Bronchial epithelial cell (primary cell): ENCODE measurements at regions not wholly inside any gene's neighbourhood (a gene's known extent, or its start where the extent isn't known, plus 50 kb on each side); places are given as distances from the start of the nearest gene placed in this dataset.

ENCODE experiments used
- DNase-seq: peaks from one replicate; pipeline ENCODE4 v3.0.0-alpha.2; 2010; ENCODE audit warnings: low read depth
- FAIRE-seq: peaks from 2 replicates; lab custom pipeline; 2011; peaks lifted over from hg19 to GRCh38; lab: Jason Lieb, UNC
- H3K27me3 ChIP-seq: 2 replicates; pipeline ENCODE4 v1.5.1; 2011; ENCODE audit warnings: low read length; ENCODE audit not compliant: control insufficient read depth, insufficient read depth
- H3K36me3 ChIP-seq: 2 replicates; pipeline ENCODE4 v1.5.1; 2011; ENCODE audit warnings: low read length; ENCODE audit not compliant: control insufficient read depth, insufficient read depth
- H3K4me3 ChIP-seq: 2 replicates; pipeline ENCODE4 v1.5.1; 2011; ENCODE audit warnings: mild to moderate bottlenecking, low read depth, low read length, control low read depth
- CTCF ChIP-seq: IDR thresholded peaks from 2 replicates; pipeline ENCODE4 v1.5.1; 2011; ENCODE audit warnings: mild to moderate bottlenecking, moderate library complexity, low read length, control low read depth, inconsistent platforms; ENCODE audit not compliant: insufficient read depth, severe bottlenecking

- no peak for DNase-seq
- no peak overlapping the region for H3K4me3 ChIP-seq
- TF ChIP-seq CTCF, result no peak
- H3K36me3 ChIP-seq, result no peaks in the 10 kb centered on the region
- no peak for FAIRE-seq
- no peaks in the 10 kb centered on the region for H3K27me3 ChIP-seq
Measured at GRCh38 chr6:113480616-113481015, 376.5 kb upstream of the MARCKS start.

DNA sequence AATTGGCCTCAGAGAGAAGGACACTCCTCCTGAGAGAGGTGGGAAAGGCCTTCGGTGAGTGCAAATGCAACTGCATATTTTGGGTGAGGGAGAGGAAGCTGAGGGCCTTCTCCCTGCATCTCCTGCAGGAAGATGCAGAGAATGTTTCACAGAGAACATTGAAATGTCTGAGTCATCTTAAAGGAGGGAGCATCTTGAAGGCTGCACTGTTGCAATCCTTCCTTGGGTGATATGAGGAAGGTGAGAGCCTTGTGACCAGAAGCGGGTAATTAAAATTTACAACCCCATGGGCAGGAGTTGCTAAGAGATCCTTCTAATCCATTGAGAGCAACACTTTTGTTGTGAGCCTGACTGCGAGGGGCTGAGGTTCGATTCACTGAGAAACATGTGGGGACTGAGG lies 375.7 kb upstream of the MARCKS start:
- DNase-seq, result peak; percentile 33
- no peaks in the 10 kb centered on the region for H3K27me3 ChIP-seq
- FAIRE-seq, result no peak
- H3K36me3 ChIP-seq, result no peaks in the 10 kb centered on the region
- H3K4me3 ChIP-seq, result no peak overlapping the region
- TF ChIP-seq CTCF, result no peak

DNA sequence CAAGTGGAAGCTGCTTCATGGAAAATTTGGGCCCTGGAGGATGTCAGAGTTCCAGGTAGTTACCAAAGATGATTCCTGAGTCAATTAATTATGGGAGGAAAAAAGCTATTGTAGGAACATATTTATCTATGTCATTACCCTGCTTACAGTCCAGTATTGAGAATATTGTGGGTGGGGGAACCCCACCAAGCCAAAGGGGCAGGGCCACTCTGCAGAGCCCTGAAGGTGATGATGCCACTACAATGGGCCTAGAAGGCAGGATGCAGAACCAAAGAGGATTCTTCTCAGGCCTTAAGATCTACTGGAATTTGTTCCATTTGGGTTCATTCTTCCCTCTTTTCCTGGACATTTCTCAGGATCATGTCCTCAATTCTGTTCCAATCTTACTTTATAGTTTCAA lies 375.2 kb upstream of the MARCKS start:
- no peak overlapping the region for H3K4me3 ChIP-seq
- no peak for FAIRE-seq
- DNase-seq, result no peak
- TF ChIP-seq CTCF, result no peak
- H3K27me3 ChIP-seq, result no peaks in the 10 kb centered on the region
- no peaks in the 10 kb centered on the region for H3K36me3 ChIP-seq

- no peak for FAIRE-seq
- Histone ChIP-seq H3K27me3 (no peaks in the 10 kb centered on the region), H3K36me3 (no peaks in the 10 kb centered on the region), H3K4me3 (no peak overlapping the region)
- TF ChIP-seq CTCF, result no peak
- no peak for DNase-seq
Measured at GRCh38 chr6:113482771-113483170, 374.4 kb upstream of the MARCKS start.

DNA sequence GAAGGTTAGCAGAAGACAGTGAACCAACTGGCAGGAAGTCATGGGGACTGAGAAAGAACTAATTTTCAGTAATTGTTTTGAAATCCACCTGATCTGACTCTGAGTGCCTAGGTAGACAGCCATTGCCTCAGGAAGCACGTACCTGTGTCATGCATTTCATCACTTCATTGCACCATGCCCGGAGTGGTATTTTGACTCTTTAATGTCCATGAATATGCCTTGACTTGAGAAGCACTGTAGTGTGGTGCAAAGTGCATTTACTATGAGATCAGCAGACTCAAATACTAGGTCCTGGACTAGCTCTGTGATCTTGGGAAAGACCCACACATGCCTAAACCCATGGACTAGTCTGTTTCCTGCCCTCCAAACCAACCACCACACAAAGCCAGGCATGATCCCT lies 370.9 kb upstream of the MARCKS start:
- TF ChIP-seq CTCF, result no peak
- FAIRE-seq (no peak), DNase-seq (peak; percentile 31)
- no peaks in the 10 kb centered on the region for H3K27me3 ChIP-seq
- no peak overlapping the region for H3K4me3 ChIP-seq
- no peaks in the 10 kb centered on the region for H3K36me3 ChIP-seq

GRCh38 chr6:113487489-113488058 lies 369.6 kb upstream of the MARCKS start:
- no peak for DNase-seq
- Histone ChIP-seq H3K4me3 (no peak overlapping the region), H3K36me3 (no peaks in the 10 kb centered on the region), H3K27me3 (no peaks in the 10 kb centered on the region)
- FAIRE-seq, result no peak
- no peak for TF ChIP-seq CTCF
